GM21576 (cell line): ENCODE measurements at regions not wholly inside any gene's neighbourhood (a gene's known extent, or its start where the extent isn't known, plus 50 kb on each side); places are given as distances from the start of the nearest gene placed in this dataset.
"Not testable (repeated sequence)": the region's sequence is repeated elsewhere in the genome, so short reads cannot be mapped to it uniquely, and the experiment has no call there.

Experiments used
- ATAC-seq: cut with Tn5 transposase; IDR thresholded peaks from one replicate; pipeline ENCODE4 v1.9.1; 2021; ENCODE audit warnings: mild to moderate bottlenecking, moderate library complexity; ENCODE audit not compliant: unreplicated experiment

DNA sequence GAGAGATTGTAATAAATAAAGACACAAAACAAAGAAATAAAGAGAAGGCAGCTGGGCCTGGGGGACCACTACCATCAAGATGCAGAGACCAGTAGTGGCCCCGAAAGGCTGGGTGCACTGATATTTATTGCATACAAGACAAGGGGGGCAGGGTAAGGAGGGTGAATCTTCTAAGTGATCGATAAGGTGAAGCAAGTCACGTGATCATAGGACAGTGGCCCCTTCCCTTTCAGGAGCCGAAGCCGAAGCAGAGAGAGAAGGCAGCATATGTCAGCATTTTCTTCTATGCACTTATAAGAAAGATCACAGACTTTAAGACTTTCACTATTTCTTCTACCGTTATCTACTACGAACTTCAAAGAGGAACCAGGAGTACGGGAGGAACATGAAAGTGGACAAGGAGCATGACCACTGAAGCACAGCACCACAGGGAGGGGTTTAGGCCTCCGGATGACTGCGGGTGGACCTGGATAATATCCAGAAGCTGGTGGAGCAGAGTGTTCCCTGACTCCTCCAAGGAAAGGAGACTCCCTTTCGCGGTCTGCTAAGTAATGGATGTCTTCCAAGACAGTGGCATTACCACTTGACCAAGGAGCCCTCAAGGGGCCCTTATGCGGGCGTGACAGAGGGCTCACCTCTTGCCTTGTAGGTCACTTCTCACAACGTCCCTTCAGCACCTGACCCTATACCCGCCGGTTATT lies 126.4 kb downstream of the RBM46 start:
- ATAC-seq = not testable (repeated sequence)

DNA sequence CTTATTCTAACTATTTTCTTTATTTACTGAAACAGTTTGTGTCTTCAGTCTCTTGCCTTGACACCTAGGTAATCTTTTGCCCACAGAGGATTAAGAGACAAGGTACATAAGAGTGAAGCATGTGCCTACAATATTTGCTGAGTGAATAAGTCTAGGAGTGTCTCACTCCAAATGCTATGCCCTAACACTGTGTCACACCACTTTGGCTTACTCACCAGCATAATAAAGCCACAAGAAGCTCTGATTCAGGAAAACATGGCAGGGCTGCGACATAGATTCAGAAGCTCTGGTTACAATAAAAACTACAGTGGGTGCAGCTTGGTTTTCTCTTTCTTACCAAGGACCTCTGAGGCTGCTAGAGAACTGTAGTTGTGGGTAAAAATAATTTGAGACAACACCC lies 127.1 kb downstream of the RBM46 start:
- ATAC-seq = no peak

DNA sequence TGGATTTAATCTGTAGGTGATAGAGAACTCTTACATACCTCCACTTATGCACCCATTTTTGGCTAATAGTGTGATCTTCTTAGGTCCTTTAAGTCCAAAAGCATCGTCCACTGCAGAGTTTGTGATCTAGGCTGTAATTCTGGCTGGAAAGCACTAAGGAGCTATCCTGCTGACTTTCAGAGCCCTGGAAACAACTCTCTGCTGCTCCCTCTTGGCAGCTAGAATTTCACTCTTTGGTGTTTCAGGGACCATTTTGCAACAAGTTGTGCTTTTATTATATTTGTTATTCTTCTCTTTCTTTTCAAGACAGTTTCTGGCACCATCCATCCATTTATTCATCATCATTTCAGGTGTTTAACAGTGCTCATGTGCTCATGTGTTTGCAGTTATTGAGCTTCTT lies 130.0 kb downstream of the RBM46 start:
- no peak for ATAC-seq

DNA sequence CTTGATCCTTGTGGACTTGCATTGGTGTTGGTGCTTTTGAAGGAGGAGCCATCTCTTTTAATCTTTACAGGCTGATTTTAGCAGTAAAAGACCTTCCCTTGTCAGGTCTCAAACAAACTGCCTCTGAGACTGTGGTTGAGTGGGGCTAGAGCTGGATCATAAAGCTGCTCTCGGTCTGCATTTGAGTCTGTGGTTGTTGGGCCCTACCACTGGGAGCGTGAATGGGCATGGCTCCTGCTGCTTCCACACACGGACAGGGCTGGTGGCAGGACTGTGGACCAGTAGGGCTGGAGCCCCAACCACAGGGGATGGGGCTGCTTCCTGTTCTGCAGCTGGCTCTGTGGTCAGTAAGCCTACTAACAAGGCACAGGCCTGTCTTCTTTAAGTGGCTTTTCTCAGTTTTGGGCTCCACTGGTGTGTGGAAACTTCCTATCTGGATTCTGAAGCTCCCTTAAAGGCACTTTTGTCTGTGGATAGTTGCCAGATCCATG lies 130.6 kb downstream of the RBM46 start:
- ATAC-seq = no peak

DNA sequence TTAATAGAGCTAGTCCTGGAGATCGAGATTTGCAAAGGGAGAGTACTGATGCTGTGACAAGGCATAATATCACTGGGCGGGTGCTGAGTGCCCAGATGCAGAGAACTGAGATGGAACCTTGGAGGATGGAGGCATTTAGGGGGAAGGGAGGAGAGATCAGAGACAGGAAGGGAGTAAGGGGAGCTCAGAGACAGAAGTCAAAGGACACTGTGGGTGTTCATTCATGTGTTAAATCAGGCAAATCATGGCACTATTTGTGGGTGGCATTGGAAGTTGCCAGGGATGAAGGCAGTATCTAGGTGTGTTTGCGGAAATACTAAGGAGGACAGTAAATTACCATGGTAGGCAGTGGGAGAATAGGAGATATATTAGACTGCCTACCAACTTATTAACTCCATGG lies 135.0 kb downstream of the RBM46 start:
- ATAC-seq = no peak

DNA sequence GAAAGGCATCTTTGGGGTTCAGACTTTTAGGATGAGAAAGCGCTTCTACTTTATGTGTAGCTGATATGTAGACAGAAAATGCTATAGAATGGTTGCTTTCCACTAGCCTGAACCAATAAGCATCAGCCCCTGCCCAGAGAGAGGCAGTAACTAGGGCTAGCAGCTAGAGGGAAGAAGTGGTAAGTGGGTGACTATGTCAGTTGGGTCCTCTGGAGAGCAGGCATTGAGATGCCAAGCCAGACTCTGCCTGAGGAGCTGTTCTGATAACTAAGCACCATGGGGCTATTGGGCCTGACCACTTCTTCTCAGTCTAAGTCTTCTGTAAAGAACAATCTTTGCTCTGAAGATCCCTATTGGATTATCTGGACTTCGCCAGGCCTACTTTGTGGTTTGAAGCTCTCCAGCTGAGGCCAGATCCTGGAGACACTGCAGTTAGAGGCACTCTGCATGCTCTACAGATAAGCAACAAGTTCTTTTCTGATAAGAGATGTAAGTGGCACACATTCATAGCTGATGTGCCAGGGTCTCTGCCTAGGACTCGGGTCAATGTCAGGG lies 146.1 kb downstream of the RBM46 start:
- ATAC-seq = no peak

DNA sequence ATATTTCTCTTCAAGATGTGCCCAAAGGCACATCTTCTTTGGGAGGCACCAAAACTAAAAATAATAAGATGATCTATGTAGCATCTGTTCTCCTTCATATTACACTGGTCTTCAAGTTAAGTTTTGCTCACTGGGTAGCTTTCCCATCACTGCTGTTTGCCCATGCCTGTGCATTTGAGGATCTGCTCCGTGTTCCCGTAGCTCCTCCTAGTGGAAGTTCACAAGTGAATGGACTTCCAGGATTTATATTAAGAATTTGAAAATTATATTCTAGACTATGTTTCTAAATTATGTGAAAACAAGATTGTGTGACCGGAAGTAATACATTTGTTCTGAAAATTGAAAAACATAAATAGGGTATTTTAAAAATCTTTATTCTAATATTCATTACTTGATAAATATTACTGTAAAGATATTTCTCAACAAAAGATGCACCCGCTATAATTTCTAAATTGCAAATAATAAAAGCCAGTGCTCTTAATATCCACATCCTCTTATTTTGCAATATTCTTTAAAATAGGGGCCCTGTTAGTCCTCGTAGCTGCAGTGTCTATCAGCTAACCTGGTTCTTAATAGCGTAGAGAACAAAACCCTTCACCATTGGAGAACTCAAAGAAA lies 147.7 kb downstream of the RBM46 start:
- no peak for ATAC-seq

DNA sequence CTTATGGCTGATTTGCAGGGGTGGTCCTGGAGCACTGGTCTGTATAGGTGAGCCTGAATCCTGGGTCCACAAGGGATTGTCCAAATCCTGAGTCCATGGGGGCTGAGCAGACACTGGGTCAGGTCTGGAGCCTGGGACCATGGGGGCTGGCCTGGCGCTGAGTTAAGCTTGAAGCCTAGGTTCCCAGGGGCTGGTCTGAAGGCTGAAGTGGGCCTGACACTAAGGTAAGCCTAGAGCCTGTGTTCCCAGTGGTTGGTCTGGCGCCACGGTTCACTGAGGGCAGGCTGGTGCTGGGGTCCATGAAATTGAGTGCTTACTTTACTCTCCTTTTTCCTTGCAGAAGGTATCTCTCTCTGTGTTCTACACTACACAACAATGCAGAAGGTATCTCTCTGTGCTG lies 155.8 kb downstream of the RBM46 start:
- ATAC-seq = no peak

DNA sequence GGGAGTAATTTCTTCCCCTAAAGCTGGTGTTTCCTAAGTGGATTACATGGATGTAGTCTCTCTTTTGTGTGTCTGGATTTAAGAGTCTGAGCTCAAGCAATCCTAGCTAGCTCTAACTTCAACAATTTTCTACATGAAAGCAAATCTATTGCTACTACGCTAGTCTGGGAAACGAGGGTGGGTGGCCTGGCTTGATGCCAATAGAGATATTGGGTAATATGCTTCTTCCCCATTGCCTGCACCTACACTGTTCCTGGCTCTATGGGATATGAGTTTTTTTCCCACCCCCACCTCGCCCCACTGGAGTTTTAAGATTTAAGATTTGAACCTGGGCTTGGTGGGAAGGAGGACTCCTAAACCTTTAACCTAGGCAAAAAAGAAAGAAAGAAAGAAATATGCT lies 158.8 kb downstream of the RBM46 start:
- ATAC-seq = no peak

DNA sequence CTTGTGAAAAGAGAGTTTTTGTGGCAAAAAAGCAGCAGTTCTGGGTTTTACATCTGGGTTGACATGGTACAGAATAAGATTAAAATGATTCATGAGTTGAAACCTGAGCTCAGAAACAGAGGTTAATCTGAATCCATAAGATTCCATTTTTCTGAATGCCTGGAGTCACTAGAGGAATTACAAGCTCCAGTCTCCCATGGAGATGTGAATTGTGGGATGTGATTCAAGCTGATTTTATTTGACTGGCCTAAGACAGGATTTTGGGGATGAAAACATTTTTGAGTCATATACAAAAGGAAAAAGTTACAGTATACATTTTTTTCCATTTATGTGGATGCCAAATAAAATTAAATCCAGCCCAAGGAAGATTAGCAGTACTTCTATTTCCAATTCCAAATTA lies 161.1 kb downstream of the RBM46 start:
- no peak for ATAC-seq

DNA sequence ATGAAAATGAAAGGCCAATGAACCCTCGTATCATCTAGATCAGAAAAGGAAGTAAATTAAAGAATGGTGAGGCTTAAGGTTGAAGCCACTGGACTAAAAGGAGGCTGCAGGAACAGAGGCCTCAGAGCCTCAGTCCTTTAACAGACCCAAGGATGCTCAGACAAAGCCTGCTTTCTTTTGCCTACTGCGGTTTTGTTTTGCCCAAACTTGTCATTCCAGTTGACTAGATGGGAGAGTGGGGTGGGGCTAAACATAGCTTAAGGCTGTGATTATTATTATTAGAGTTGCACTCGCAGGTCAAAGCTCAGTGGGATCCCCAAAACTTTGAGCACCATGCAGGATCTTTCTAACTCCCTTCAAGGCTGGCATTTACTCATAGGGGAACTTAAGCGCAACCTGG lies 163.9 kb downstream of the RBM46 start:
- no peak for ATAC-seq

DNA sequence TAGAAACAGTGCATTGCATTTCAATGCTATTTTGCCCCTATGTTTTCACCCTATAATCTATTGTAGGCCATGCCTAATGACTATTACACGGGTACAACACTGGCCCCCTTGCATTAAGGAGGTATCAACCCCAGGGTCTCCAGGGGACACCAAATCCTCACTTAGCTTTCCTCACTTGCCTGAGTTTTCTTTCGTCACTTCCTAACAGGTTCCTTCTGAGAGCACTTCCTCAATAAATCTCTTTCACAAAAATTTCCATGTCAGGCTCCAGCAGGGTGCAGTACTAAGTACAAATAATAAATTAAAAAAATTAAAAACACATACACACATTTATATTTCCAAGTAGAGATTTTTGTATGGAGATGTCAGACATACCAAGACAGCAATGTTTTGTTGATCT lies 165.0 kb downstream of the RBM46 start:
- no peak for ATAC-seq

DNA sequence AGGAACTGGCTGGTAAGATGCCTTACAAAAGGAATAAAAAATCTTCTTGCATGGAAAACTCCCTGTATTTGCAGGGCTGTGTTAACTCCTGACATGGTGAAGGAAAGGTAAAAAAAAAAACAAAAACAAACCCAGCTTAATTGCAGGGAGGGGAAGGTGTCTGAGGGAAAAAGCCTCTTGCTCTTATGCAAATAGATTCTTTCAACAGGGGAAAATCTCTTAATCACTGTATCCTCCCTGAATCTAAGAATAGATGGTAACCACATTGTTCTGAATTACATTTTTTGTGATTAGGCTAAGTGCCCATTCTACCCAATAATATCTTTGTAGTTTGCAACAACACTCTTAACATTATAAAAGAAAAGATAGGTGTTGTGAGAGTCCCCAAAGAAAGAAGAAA lies 172.6 kb downstream of the RBM46 start:
- no peak for ATAC-seq

DNA sequence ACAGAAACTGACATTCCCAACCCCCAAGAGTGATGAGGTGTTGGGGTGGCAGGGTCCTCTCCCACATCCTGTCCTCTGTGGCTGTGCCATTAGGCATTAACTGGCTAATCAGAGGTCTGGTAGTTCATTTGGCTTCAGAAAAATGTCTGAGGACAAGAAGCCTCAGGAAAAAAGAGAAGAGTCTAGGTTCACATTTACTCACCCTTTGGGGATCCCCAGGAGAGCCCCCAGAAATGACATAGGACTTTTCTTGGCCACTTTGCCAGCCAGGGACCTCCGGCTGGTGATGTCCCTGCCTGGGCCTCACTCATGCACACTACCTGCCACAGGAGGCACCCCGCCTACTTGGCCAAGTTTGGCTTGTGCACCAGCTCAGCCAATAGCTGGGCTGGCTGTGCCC lies 173.0 kb downstream of the RBM46 start:
- ATAC-seq = no peak

DNA sequence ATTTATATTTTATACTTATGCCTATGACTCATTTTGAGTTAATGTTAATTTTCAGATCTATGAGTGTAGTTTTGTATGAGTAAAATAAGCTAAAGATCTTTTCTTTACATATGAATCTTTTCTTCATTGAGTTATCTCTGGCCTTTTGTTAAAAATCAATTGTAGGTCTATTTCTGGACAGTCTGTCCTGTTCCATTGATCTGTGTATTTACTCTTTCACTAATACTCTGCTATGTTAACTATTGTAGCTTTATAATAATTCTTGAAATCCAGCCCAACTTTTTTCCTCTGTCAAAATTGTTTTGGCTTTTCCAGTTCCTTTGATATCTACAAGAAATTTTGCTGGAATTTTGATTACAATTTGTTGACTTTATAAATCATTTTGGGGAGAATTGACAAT lies 177.0 kb downstream of the RBM46 start:
- ATAC-seq = no peak

DNA sequence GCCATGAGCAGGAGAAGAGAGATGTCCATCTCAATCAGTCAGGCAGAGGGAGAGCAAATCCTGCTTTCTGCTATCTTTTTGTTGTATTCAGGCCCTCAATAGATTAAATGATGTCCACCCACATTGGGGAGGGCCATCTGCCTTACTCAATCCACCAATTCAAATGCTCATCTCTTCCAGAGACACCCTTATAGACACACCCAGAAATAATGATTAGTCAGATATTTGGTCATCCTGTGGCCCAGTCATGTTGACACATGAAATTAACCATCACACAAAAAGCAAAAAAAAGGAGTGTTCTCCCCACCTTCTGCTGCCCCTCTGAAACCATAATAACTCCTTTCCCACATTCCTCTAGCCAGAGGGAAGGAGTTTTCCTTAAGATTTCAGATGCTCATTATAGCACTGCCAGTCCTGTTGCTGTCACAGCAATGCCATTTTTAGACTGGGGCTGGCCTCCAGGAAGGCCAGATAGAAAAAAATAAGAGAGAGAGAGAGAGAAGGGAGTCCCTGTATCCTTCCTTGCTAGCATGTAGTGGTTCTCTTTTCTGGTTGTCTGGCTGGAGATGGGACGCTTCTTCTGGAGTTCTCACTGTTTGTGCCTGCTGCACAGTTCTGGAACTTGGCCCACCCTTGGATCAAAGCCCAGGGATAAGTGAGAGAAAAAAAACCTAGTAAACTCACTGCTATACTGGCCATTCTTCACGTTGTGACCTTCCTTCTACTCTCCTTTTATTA lies 177.7 kb downstream of the RBM46 start:
- ATAC-seq = no peak

DNA sequence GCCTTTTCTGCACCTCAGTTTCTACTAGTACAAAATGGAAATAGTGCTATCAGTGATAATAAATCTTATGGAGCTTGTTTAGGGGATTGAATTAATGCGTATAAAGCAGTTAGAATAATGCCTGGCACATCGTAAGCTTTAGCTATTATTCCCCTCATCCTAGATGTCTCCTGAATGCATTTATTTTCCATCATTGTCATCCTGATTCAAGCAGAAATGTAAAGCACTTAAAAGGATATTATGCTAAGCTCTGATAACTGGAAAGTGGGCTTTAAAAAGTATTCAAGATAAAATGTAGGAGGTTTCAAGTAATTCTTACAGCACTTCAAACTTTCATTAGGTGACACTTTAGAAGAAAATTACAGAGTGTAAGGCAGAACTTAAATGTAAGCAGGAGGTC lies 178.7 kb downstream of the RBM46 start:
- ATAC-seq = no peak

DNA sequence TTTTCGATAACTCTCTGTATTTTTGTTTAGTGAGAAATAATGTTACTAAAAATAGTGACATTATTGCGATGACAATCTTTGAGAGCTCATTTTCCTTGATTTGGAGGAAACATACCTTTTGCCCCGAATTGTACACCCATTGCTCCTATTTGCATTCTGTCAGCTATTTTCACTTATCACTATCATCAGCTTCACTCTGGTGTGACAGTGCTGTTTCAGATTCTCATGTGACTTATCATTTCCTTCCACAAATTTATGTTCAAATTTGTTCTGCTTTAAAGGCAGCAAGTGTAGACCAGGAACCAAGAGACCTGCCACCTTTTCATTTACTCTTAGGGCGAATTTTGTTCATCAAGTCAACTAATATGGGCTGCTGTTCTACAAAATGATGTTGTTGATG lies 179.4 kb downstream of the RBM46 start:
- ATAC-seq = no peak

DNA sequence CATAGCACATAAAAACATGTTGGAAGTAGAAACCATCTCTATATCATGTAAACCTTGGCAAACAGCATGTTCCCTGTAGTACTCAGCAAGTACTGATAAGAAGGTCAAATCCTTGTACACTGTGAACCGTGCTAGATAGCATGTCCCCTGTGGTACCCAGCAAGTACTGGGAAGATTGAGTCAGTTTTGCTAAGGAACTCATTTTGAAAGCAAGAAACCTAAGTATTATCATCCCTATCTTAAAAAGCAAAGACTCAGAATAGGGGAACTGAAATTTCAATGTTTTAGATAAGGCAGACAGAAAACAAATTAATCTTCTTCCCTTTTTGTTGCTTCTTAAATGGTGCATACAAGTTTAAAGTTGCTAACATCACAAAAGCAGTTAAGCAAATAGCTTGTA lies 180.2 kb downstream of the RBM46 start:
- peak; percentile 96 for ATAC-seq

DNA sequence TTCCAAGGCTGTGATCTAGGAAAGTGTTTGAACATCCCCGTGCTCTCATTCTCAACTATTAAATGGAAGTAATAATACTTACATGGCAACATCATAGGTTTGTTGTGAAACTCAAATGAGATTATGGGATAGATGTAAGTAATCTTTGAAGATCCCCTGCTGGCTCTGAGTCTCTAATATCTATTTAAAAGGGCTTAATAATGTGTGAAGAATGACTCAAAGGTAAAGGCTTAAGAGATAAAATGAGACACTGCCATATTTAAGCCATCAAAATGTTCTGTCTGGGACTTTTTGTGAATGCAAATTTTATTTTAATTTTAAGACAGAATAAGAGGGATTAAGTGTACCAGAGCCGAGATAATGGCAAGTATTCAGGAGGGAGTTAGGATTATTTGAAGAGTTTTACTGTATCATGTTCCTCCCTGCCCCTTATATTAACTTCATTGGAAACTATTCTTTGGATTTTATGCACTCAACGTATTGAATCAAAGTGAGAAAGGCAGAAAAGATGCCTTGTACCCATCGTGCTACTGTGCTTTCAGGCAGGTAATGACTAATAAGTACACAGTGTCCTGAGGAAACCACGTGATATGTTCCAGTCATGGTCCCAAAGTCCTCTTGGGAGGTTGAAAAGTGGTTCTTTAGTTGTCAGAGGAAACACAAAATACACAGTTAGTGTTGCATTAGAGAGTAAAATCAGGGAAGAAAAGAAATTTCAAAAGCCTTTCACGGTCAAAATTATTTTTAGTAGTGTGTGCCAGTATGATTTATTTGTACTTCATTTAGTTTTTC lies 192.4 kb downstream of the RBM46 start:
- no peak for ATAC-seq

DNA sequence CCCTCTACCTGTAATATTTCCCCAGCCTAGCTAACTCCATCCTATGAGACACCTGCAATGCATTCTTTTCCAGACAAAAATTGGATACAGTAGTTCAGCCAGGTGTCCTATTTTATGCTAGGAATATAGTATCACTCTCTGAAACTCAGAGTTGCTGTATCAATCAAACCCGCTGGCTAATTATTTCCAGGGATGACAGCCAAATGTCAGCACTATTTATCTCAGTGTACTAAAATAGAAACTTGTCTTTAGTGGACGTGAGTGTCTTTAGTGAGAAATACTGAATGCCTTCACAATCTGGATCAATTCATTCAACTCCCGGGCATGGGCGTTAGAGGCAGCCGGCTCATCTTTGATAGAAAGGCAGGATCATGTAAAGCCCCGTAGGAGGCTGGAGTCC lies 196.2 kb downstream of the RBM46 start:
- no peak for ATAC-seq
